H9 (cell line): ENCODE measurements at regions not wholly inside any gene's neighbourhood (a gene's known extent, or its start where the extent isn't known, plus 50 kb on each side); places are given as distances from the start of the nearest gene placed in this dataset.

Experiments used
- DNase-seq: peaks from one replicate; pipeline ENCODE4 v3.0.0-alpha.2; 2017
- H2AFZ ChIP-seq: one replicate; pipeline ENCODE4 v1.6.1; 2013; ENCODE audit warnings: mild to moderate bottlenecking, low read length, control low read depth, moderate library complexity
- H2AK5ac ChIP-seq: 2 replicates; pipeline ENCODE4 v1.6.1; 2013; ENCODE audit warnings: low read length, control low read depth, mixed read lengths; ENCODE audit not compliant: insufficient read length
- H2BK120ac ChIP-seq: one replicate; pipeline ENCODE4 v1.6.1; 2013; ENCODE audit warnings: low read depth, mild to moderate bottlenecking, low read length, control low read depth, inconsistent platforms; ENCODE audit not compliant: poor library complexity, severe bottlenecking
- H2BK12ac ChIP-seq: 2 replicates; pipeline ENCODE4 v1.6.1; 2013; ENCODE audit warnings: low read length, control low read depth, mixed read lengths, low read depth; ENCODE audit not compliant: insufficient read length
- H2BK15ac ChIP-seq: 2 replicates; pipeline ENCODE4 v1.6.1; 2013; ENCODE audit warnings: low read depth, low read length, control low read depth
- H2BK20ac ChIP-seq: one replicate; pipeline ENCODE4 v1.6.1; 2013; ENCODE audit warnings: low read depth, mild to moderate bottlenecking, low read length, control low read depth, inconsistent platforms; ENCODE audit not compliant: poor library complexity, severe bottlenecking
- H2BK5ac ChIP-seq: 2 replicates; pipeline ENCODE4 v1.6.1; 2013; ENCODE audit warnings: low read length, control low read depth, mixed read lengths; ENCODE audit not compliant: insufficient read length
- H3K14ac ChIP-seq: 2 replicates; pipeline ENCODE4 v1.6.1; 2013; ENCODE audit warnings: low read length, control low read depth; ENCODE audit not compliant: insufficient read depth
- H3K18ac ChIP-seq: 2 replicates; pipeline ENCODE4 v1.6.1; 2013; ENCODE audit warnings: low read depth, mild to moderate bottlenecking, mixed read lengths, low read length, control low read depth; ENCODE audit not compliant: insufficient read length
- H3K23ac ChIP-seq: 2 replicates; pipeline ENCODE4 v1.6.1; 2013; ENCODE audit warnings: low read length, control low read depth, mixed read lengths, low read depth; ENCODE audit not compliant: insufficient read length
- H3K23me2 ChIP-seq: 2 replicates; pipeline ENCODE4 v1.6.1; 2013; ENCODE audit warnings: low read depth, mild to moderate bottlenecking, mixed read lengths, low read length, control low read depth; ENCODE audit not compliant: insufficient read length, poor library complexity, severe bottlenecking
- H3K27ac ChIP-seq: 2 replicates; pipeline ENCODE4 v1.5.1; 2013; ENCODE audit warnings: low read length, control low read depth, mixed read lengths, low read depth; ENCODE audit not compliant: insufficient read length
- H3K27me3 ChIP-seq: 2 replicates; pipeline ENCODE4 v1.6.1; 2013; ENCODE audit warnings: low read length, control low read depth, inconsistent platforms; ENCODE audit not compliant: insufficient read depth
- H3K4ac ChIP-seq: 2 replicates; pipeline ENCODE4 v1.6.1; 2013; ENCODE audit warnings: low read depth, mild to moderate bottlenecking, control low read depth, inconsistent platforms, low read length, moderate library complexity
- H3K4me1 ChIP-seq: 2 replicates; pipeline ENCODE4 v1.6.1; 2013; ENCODE audit warnings: low read length, control low read depth, inconsistent platforms; ENCODE audit not compliant: insufficient read depth
- H3K4me2 ChIP-seq: 2 replicates; pipeline ENCODE4 v1.6.1; 2013; ENCODE audit warnings: low read length, control low read depth, mixed read lengths; ENCODE audit not compliant: insufficient read length, insufficient read depth
- H3K56ac ChIP-seq: 2 replicates; pipeline ENCODE4 v1.6.1; 2013; ENCODE audit warnings: low read depth, mild to moderate bottlenecking, mixed read lengths, low read length, control low read depth; ENCODE audit not compliant: insufficient read length
- H3K79me1 ChIP-seq: 2 replicates; pipeline ENCODE4 v1.6.1; 2013; ENCODE audit warnings: low read depth, mild to moderate bottlenecking, moderate library complexity, low read length, control low read depth, inconsistent platforms; ENCODE audit not compliant: insufficient read depth, poor library complexity, severe bottlenecking
- H3K79me2 ChIP-seq: 2 replicates; pipeline ENCODE4 v1.6.1; 2013; ENCODE audit warnings: low read length, control low read depth, inconsistent platforms; ENCODE audit not compliant: insufficient read depth
- H3K9ac ChIP-seq: 2 replicates; pipeline ENCODE4 v1.6.1; 2013; ENCODE audit warnings: low read length, control low read depth, mixed read lengths; ENCODE audit not compliant: insufficient read length; ENCODE audit errors: extremely low read depth
- H3K9me3 ChIP-seq: one replicate; pipeline ENCODE4 v1.6.1; 2013; ENCODE audit warnings: low read depth, low read length, inconsistent platforms; ENCODE audit not compliant: control insufficient read depth
- H3T11ph ChIP-seq: one replicate; pipeline ENCODE4 v1.6.1; 2013; ENCODE audit warnings: mild to moderate bottlenecking, low read length, control low read depth, inconsistent platforms
- H4K20me1 ChIP-seq: one replicate; pipeline ENCODE4 v1.6.1; 2013; ENCODE audit not compliant: control insufficient read depth, insufficient read length, insufficient read depth
- H4K5ac ChIP-seq: 2 replicates; pipeline ENCODE4 v1.6.1; 2013; ENCODE audit warnings: low read depth, mild to moderate bottlenecking, mixed read lengths, low read length, control low read depth; ENCODE audit not compliant: insufficient read length
- H4K8ac ChIP-seq: replicated peaks from 2 replicates; pipeline ENCODE4 v1.6.1; 2013; ENCODE audit warnings: low read length, control low read depth, mixed read lengths, low read depth; ENCODE audit not compliant: insufficient read length
- H4K91ac ChIP-seq: 2 replicates; pipeline ENCODE4 v1.6.1; 2013; ENCODE audit warnings: low read depth, mild to moderate bottlenecking, moderate library complexity, mixed read lengths, low read length, control low read depth; ENCODE audit not compliant: insufficient read length
- H3K27ac Mint-ChIP-seq, 3 experiments: 2 replicates in 2 of 3; 3 replicates in 1 of 3; pipeline ENCODE4 v1.8.0; 2020 to 2021; ENCODE audit warnings: mixed read lengths in 3 of 3, mild to moderate bottlenecking in 1 of 3, moderate library complexity in 1 of 3
- H3K27me3 Mint-ChIP-seq: 2 replicates; pipeline ENCODE4 v1.8.0; 2021; ENCODE audit warnings: low read depth, mild to moderate bottlenecking, moderate library complexity, mixed read lengths
- H3K36me3 Mint-ChIP-seq, 3 experiments: 2 replicates in 2 of 3; 3 replicates in 1 of 3; pipeline ENCODE4 v1.8.0; 2020 to 2021; ENCODE audit warnings: low read depth in 3 of 3, mixed read lengths in 3 of 3; ENCODE audit not compliant: insufficient read depth in 1 of 3
- H3K4me1 Mint-ChIP-seq, 2 experiments: 2 replicates each; pipeline ENCODE4 v1.8.0; 2020; ENCODE audit warnings: mixed read lengths in 2 of 2
- H3K4me3 Mint-ChIP-seq, 2 experiments: 2 replicates in 1 of 2; 3 replicates in 1 of 2; pipeline ENCODE4 v1.8.0; 2020 to 2021; ENCODE audit warnings: mild to moderate bottlenecking in 2 of 2, mixed read lengths in 2 of 2, moderate library complexity in 1 of 2
- H3K9me3 Mint-ChIP-seq, 2 experiments: 2 replicates in 1 of 2; 3 replicates in 1 of 2; pipeline ENCODE4 v1.8.0; 2020; ENCODE audit warnings: mild to moderate bottlenecking in 2 of 2, mixed read lengths in 2 of 2, moderate library complexity in 1 of 2
- CTCF ChIP-seq: fragments of 200-600 bp; sonication (generic); conservative IDR thresholded peaks from 3 replicates; pipeline ENCODE4 v1.8.0; 2021; ENCODE audit warnings: antibody characterized with exemption, mild to moderate bottlenecking
- WGBS: extraction: QIAGEN DNeasy Blood & Tissue Kit; methylation state at CpG from one replicate; pipeline ENCODE4 v1.1.7; 2013; ENCODE audit warnings: missing lambda C conversion rate, low lambda C conversion rate, mixed read lengths; ENCODE audit not compliant: insufficient read length; ENCODE audit errors: extremely low coverage; 5-methylcytosine and 5-hydroxymethylcytosine counted together

GRCh38 chr16:54544553-54545180 lies 258.1 kb upstream of the IRX3 start:
- no peak overlapping the region for H2AK5ac ChIP-seq
- H3K27me3 ChIP-seq = no peaks in the 10 kb centered on the region
- H3K23me2 ChIP-seq = no peaks in the 10 kb centered on the region
- H3K27ac ChIP-seq = no peak overlapping the region
- no peak overlapping the region for H3K56ac ChIP-seq
- H3K9ac ChIP-seq = no peak overlapping the region
- no peak overlapping the region for H2AFZ ChIP-seq
- H2BK12ac ChIP-seq = no peak overlapping the region
- no peaks in the 10 kb centered on the region for H3K79me1 ChIP-seq
- Mint-ChIP-seq H3K9me3 (no peaks in the 10 kb centered on the region), H3K27ac (no peak overlapping the region), H3K4me1 (peaks cover 10 to 19% of the 10 kb centered on the region in 2 experiments), H3K4me3 (no peak overlapping the region), H3K36me3 (no peaks in the 10 kb centered on the region), H3K27me3 (peaks cover 6% of the 10 kb centered on the region)
- H3K14ac ChIP-seq = no peak overlapping the region
- H3K4ac ChIP-seq = no peak overlapping the region
- no peak overlapping the region for H3K4me2 ChIP-seq
- H3K18ac ChIP-seq = no peak overlapping the region
- H3T11ph ChIP-seq = no peak overlapping the region
- no peak overlapping the region for H2BK120ac ChIP-seq
- no peak overlapping the region for H2BK5ac ChIP-seq
- H3K79me2 ChIP-seq = no peaks in the 10 kb centered on the region
- H4K8ac ChIP-seq = no peak overlapping the region
- no CpG with 5 or more reads among the region's 7 CpGs for WGBS
- no peaks in the 10 kb centered on the region for H3K4me1 ChIP-seq
- DNase-seq = no peak
- no peak overlapping the region for H4K91ac ChIP-seq
- H2BK15ac ChIP-seq = no peak overlapping the region
- no peak overlapping the region for H2BK20ac ChIP-seq
- H3K9me3 ChIP-seq = no peaks in the 10 kb centered on the region
- no peak overlapping the region for H4K5ac ChIP-seq
- no peaks in the 10 kb centered on the region for H4K20me1 ChIP-seq
- no peak for TF ChIP-seq CTCF
- no peak overlapping the region for H3K23ac ChIP-seq
